Astrocyte (in vitro differentiated cells and primary cell): ENCODE measurements at regions not wholly inside any gene's neighbourhood (a gene's known extent, or its start where the extent isn't known, plus 50 kb on each side); places are given as distances from the start of the nearest gene placed in this dataset.
"Not testable (repeated sequence)": the region's sequence is repeated elsewhere in the genome, so short reads cannot be mapped to it uniquely, and the experiment has no call there.

Source experiments
- DNase-seq: peaks from one replicate; pipeline ENCODE4 v3.0.0-alpha.2; 2010; ENCODE audit warnings: low read depth
- FAIRE-seq: peaks from 2 replicates; lab custom pipeline; 2011; peaks lifted over from hg19 to GRCh38; lab: Jason Lieb, UNC
- H2AFZ ChIP-seq: 2 replicates; pipeline ENCODE4 v1.6.0; 2012; ENCODE audit warnings: low read depth, low read length, inconsistent platforms
- H3K27ac ChIP-seq: 2 replicates; pipeline ENCODE4 v1.5.1; 2011; ENCODE audit warnings: low read depth, low read length, inconsistent platforms
- H3K27me3 ChIP-seq: 2 replicates; pipeline ENCODE4 v1.6.0; 2011; ENCODE audit warnings: low read length, inconsistent platforms; ENCODE audit not compliant: insufficient read depth
- H3K36me3 ChIP-seq: 2 replicates; pipeline ENCODE4 v1.5.1; 2011; ENCODE audit warnings: low read length, inconsistent platforms; ENCODE audit not compliant: insufficient read depth
- H3K4me1 ChIP-seq: 2 replicates; pipeline ENCODE4 v1.5.1; 2011; ENCODE audit warnings: low read length, inconsistent platforms; ENCODE audit not compliant: insufficient read depth
- H3K4me2 ChIP-seq: 2 replicates; pipeline ENCODE4 v1.6.0; 2012; ENCODE audit warnings: low read length, inconsistent platforms
- H3K4me3 ChIP-seq: 2 replicates; pipeline ENCODE4 v1.5.1; 2011; ENCODE audit warnings: low read depth, mild to moderate bottlenecking, low read length, inconsistent platforms; ENCODE audit not compliant: insufficient read depth
- H3K79me2 ChIP-seq: 2 replicates; pipeline ENCODE4 v1.6.0; 2012; ENCODE audit warnings: mild to moderate bottlenecking, low read length, inconsistent platforms; ENCODE audit not compliant: insufficient read depth
- H3K9ac ChIP-seq: 2 replicates; pipeline ENCODE4 v1.6.0; 2012; ENCODE audit warnings: mild to moderate bottlenecking, low read length, inconsistent platforms
- H3K9me3 ChIP-seq: 2 replicates; pipeline ENCODE4 v1.5.1; 2012; ENCODE audit warnings: low read depth, mild to moderate bottlenecking, low read length, inconsistent platforms; ENCODE audit not compliant: insufficient read depth
- H4K20me1 ChIP-seq: 2 replicates; pipeline ENCODE4 v1.6.0; 2012; ENCODE audit warnings: low read length, inconsistent platforms; ENCODE audit not compliant: insufficient read depth
- H3K27ac Mint-ChIP-seq: one replicate; pipeline ENCODE4 v1.8.0; 2021; ENCODE audit warnings: mild to moderate bottlenecking, mixed read lengths; ENCODE audit not compliant: unreplicated experiment
- H3K27me3 Mint-ChIP-seq: one replicate; pipeline ENCODE4 v1.8.0; 2021; ENCODE audit warnings: low read depth, mixed read lengths; ENCODE audit not compliant: unreplicated experiment
- H3K36me3 Mint-ChIP-seq: one replicate; pipeline ENCODE4 v1.8.0; 2021; ENCODE audit warnings: low read depth, mixed read lengths; ENCODE audit not compliant: unreplicated experiment
- H3K4me1 Mint-ChIP-seq: one replicate; pipeline ENCODE4 v1.8.0; 2021; ENCODE audit warnings: low read depth, mixed read lengths; ENCODE audit not compliant: unreplicated experiment
- H3K4me3 Mint-ChIP-seq: one replicate; pipeline ENCODE4 v1.8.0; 2021; ENCODE audit warnings: mild to moderate bottlenecking, moderate library complexity, mixed read lengths; ENCODE audit not compliant: unreplicated experiment
- H3K9me3 Mint-ChIP-seq: one replicate; pipeline ENCODE4 v1.8.0; 2021; ENCODE audit warnings: mild to moderate bottlenecking, mixed read lengths; ENCODE audit not compliant: unreplicated experiment
- EZH2 ChIP-seq: IDR thresholded peaks from 2 replicates; pipeline ENCODE4 v1.6.1; 2012; ENCODE audit warnings: mild to moderate bottlenecking, low read length, inconsistent platforms; ENCODE audit not compliant: insufficient read depth
- TF ChIP-seq, protein P1 (sequence below): IDR thresholded peaks from 2 replicates; pipeline ENCODE4 v1.5.1; 2011; ENCODE audit warnings: low read depth, mild to moderate bottlenecking, inconsistent platforms, low read length, moderate library complexity; ENCODE audit not compliant: insufficient read depth

DNA sequence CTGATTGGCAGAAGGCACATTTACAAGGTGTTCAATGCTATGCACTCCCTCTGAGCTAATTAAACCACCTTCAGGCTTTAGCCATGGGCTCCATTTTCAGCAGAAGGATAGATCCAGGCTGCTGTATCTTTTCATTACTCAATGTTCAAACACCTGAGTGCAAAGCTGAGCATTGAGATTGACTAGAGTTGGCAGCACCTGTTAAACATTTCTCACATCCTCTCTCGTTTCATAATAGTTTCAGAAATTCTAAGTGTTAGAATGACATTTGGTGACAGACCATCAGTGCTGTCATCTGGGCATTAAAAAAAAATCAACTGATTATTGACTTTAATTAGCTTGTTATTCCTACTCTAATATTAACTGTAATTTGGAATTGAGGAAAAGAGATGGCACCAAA is 187.1 kb upstream of the SEMA3E start:
- Mint-ChIP-seq H3K27ac (no peak overlapping the region), H3K27me3 (no peaks in the 10 kb centered on the region), H3K9me3 (no peaks in the 10 kb centered on the region), H3K36me3 (no peaks in the 10 kb centered on the region), H3K4me1 (no peaks in the 10 kb centered on the region), H3K4me3 (no peak overlapping the region)
- Histone ChIP-seq H3K9me3 (no peaks in the 10 kb centered on the region), H3K4me3 (no peak overlapping the region), H3K27ac (no peak overlapping the region), H3K9ac (no peak overlapping the region), H3K36me3 (no peaks in the 10 kb centered on the region), H3K4me1 (no peaks in the 10 kb centered on the region), H4K20me1 (no peaks in the 10 kb centered on the region), H3K4me2 (no peak overlapping the region), H2AFZ (no peak overlapping the region), H3K27me3 (no peaks in the 10 kb centered on the region), H3K79me2 (no peaks in the 10 kb centered on the region)
- DNase-seq (no peak), FAIRE-seq (no peak)
- TF ChIP-seq, protein P1, sequence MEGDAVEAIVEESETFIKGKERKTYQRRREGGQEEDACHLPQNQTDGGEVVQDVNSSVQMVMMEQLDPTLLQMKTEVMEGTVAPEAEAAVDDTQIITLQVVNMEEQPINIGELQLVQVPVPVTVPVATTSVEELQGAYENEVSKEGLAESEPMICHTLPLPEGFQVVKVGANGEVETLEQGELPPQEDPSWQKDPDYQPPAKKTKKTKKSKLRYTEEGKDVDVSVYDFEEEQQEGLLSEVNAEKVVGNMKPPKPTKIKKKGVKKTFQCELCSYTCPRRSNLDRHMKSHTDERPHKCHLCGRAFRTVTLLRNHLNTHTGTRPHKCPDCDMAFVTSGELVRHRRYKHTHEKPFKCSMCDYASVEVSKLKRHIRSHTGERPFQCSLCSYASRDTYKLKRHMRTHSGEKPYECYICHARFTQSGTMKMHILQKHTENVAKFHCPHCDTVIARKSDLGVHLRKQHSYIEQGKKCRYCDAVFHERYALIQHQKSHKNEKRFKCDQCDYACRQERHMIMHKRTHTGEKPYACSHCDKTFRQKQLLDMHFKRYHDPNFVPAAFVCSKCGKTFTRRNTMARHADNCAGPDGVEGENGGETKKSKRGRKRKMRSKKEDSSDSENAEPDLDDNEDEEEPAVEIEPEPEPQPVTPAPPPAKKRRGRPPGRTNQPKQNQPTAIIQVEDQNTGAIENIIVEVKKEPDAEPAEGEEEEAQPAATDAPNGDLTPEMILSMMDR: no peak
- TF ChIP-seq EZH2: no peak

DNA sequence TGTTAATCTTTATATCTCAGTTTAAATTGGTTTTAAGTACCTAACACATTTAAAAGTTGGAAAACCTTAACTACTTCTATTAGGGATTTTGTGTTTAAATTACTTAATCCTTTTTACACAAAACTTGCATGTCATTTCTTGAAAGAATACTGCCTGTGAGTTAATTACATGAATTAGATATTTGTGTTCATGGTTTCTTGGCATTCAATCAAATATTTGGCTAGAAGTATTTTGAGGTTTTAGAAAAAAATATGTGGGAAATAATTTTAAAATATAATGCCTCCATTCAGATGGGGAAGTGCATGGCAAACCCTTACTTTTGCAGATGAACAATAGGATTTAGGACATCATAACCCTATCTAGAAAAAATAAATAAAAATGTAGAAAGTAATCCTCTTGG is 186.5 kb upstream of the SEMA3E start:
- Histone ChIP-seq H3K4me2 (no peak overlapping the region), H3K79me2 (no peaks in the 10 kb centered on the region), H3K4me1 (no peaks in the 10 kb centered on the region), H3K36me3 (no peaks in the 10 kb centered on the region), H3K27ac (no peak overlapping the region), H4K20me1 (no peaks in the 10 kb centered on the region), H3K9ac (no peak overlapping the region), H3K27me3 (no peaks in the 10 kb centered on the region), H3K4me3 (no peak overlapping the region), H3K9me3 (no peaks in the 10 kb centered on the region), H2AFZ (no peak overlapping the region)
- TF ChIP-seq EZH2: no peak
- Mint-ChIP-seq H3K4me1 (no peaks in the 10 kb centered on the region), H3K36me3 (no peaks in the 10 kb centered on the region), H3K27ac (no peak overlapping the region), H3K4me3 (no peak overlapping the region), H3K27me3 (no peaks in the 10 kb centered on the region), H3K9me3 (no peaks in the 10 kb centered on the region)
- DNase-seq (peak; percentile 23), FAIRE-seq (no peak)

DNA sequence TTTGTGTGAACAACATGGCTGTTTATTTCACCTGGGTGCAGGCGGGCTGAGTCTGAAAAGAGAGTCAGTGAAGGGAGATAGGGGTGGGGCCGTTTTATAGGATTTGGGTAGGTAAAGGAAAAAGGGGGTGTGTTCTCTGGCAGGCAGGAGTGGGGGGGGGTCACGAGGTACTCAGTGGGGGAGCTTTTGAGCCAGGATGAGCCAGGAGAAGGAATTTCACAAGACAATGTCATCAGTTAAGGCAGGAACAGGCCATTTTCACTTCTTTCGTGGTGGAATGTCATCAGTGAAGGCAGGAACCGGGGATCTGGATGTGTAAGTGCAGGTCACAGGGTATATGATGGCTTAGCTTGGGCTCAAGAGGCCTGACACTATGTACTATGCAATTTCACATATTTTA is 184.8 kb upstream of the SEMA3E start:
- H3K4me3 Mint-ChIP-seq, H3K9me3 Mint-ChIP-seq, H4K20me1 ChIP-seq, H3K4me2 ChIP-seq, H3K36me3 Mint-ChIP-seq, H3K36me3 ChIP-seq, H3K4me3 ChIP-seq, H3K27me3 ChIP-seq, H3K4me1 Mint-ChIP-seq, DNase-seq, FAIRE-seq, H3K4me1 ChIP-seq, H3K27ac ChIP-seq, H3K9me3 ChIP-seq, H3K27ac Mint-ChIP-seq, H3K27me3 Mint-ChIP-seq, H3K79me2 ChIP-seq, H2AFZ ChIP-seq, H3K9ac ChIP-seq: not testable (repeated sequence)

DNA sequence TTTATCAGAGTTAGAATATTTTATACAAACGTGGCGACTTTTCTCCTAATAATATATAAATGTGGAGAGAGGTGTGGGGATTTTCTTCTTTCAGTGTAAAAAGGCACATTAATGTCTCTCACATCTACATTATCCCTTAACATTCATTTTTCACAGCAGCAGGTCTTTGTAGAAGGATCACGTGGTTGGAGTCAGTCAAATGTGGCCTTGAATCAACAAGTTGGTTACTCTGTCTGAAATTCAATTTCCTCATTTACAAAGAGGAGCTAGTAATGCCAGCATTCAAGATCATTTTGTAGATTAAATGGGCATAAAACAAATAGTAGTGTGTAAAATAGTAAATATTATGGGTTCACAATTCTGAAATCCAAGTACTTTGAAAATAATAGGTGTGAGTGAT is 183.1 kb upstream of the SEMA3E start:
- Mint-ChIP-seq H3K27me3 (no peaks in the 10 kb centered on the region), H3K36me3 (no peaks in the 10 kb centered on the region), H3K4me3 (no peak overlapping the region), H3K4me1 (no peaks in the 10 kb centered on the region), H3K9me3 (no peaks in the 10 kb centered on the region), H3K27ac (no peak overlapping the region)
- Histone ChIP-seq H3K9me3 (no peaks in the 10 kb centered on the region), H3K36me3 (no peaks in the 10 kb centered on the region), H3K4me1 (no peaks in the 10 kb centered on the region), H3K27ac (no peak overlapping the region), H3K4me3 (no peak overlapping the region), H3K9ac (no peak overlapping the region), H2AFZ (no peak overlapping the region), H3K4me2 (no peak overlapping the region), H3K27me3 (no peaks in the 10 kb centered on the region), H3K79me2 (no peaks in the 10 kb centered on the region), H4K20me1 (no peaks in the 10 kb centered on the region)
- DNase-seq (no peak), FAIRE-seq (no peak)
- TF ChIP-seq, protein P1: no peak
- TF ChIP-seq EZH2: no peak
